Left renal cortex interstitium (tissue), 4 donors: ENCODE measurements at regions not wholly inside any gene's neighbourhood (a gene's known extent, or its start where the extent isn't known, plus 50 kb on each side); places are given as distances from the start of the nearest gene placed in this dataset.

Source experiments
- DNase-seq, 4 donors: peaks; one replicate each; pipeline ENCODE4 v3.0.0-alpha.2; 2013; ENCODE audit warnings: low read depth in 4 of 4, low spot score in 2 of 4, missing footprints in 1 of 4

- DNase-seq, result no peak
Measured at GRCh38 chr7:41808541-41808940, 105.7 kb upstream of the INHBA start.

GRCh38 chr7:41803569-41803968, 100.7 kb upstream of the INHBA start:
- no peak for DNase-seq

GRCh38 chr7:41796331-41796730, 93.4 kb upstream of the INHBA start:
- DNase-seq, result no peak

GRCh38 chr7:41795276-41795833, 92.5 kb upstream of the INHBA start:
- DNase-seq, result peak in 2 of 4 donors; percentile 28 to 36

- no peak for DNase-seq
Measured at GRCh38 chr7:41793556-41793955, 90.7 kb upstream of the INHBA start.

- no peak for DNase-seq
Measured at GRCh38 chr7:41792120-41792519, 89.2 kb upstream of the INHBA start.

GRCh38 chr7:41788556-41788955, 85.7 kb upstream of the INHBA start:
- DNase-seq, result no peak

- DNase-seq, result no peak
Measured at GRCh38 chr7:41787651-41788350, 84.9 kb upstream of the INHBA start.

- DNase-seq, result no peak
Measured at GRCh38 chr7:41786944-41787343, 84.1 kb upstream of the INHBA start.

- DNase-seq, result no peak
Measured at GRCh38 chr7:41786404-41786803, 83.5 kb upstream of the INHBA start.

GRCh38 chr7:41785840-41786239, 83.0 kb upstream of the INHBA start:
- no peak for DNase-seq

- no peak for DNase-seq
Measured at GRCh38 chr7:41785265-41785664, 82.4 kb upstream of the INHBA start.

GRCh38 chr7:41779918-41780317, 77.0 kb upstream of the INHBA start:
- no peak for DNase-seq

- DNase-seq, result no peak
Measured at GRCh38 chr7:41777894-41778596, 75.2 kb upstream of the INHBA start.

- no peak for DNase-seq
Measured at GRCh38 chr7:41774966-41775365, 72.1 kb upstream of the INHBA start.

- DNase-seq, result no peak
Measured at GRCh38 chr7:41773756-41774155, 70.9 kb upstream of the INHBA start.

- DNase-seq, result no peak
Measured at GRCh38 chr7:41771717-41772116, 68.8 kb upstream of the INHBA start.

- no peak for DNase-seq
Measured at GRCh38 chr7:41769162-41769561, 66.3 kb upstream of the INHBA start.

GRCh38 chr7:41763626-41764025, 60.7 kb upstream of the INHBA start:
- DNase-seq, result no peak

- DNase-seq, result no peak
Measured at GRCh38 chr7:41762641-41763040, 59.8 kb upstream of the INHBA start.

GRCh38 chr7:41760293-41760692, 57.4 kb upstream of the INHBA start:
- no peak for DNase-seq

GRCh38 chr7:41758321-41758720, 55.4 kb upstream of the INHBA start:
- DNase-seq, result no peak
